Common myeloid progenitor, CD34-positive (primary cell): ENCODE measurements at regions not wholly inside any gene's neighbourhood (a gene's known extent, or its start where the extent isn't known, plus 50 kb on each side); places are given as distances from the start of the nearest gene placed in this dataset.

ENCODE experiments used
- CTCF ChIA-PET: fragments of 350-600 bp; sonication (Branson Sonifier 250); formaldehyde crosslinking; loops from one replicate; lab custom pipeline; 2021; ENCODE audit warnings: antibody characterized with exemption; lab: Charles Lee
- POLR2A ChIA-PET: fragments of 350-600 bp; sonication (Branson Sonifier 250); formaldehyde crosslinking; loops from one replicate; lab custom pipeline; 2021; ENCODE audit warnings: antibody characterized with exemption; lab: Charles Lee
- DNase-seq, 3 donors: peaks; one replicate each; pipeline versions ENCODE4 v3.0.0 to v3.0.0-alpha.2; 2013
- H3K27ac ChIP-seq, 2 experiments: 1 replicate in 1 of 2; 2 replicates in 1 of 2; pipeline ENCODE4 v1.7.0; 2013; ENCODE audit warnings: inconsistent platforms in 2 of 2, low read length in 2 of 2, mild to moderate bottlenecking in 2 of 2, low read depth in 1 of 2, moderate library complexity in 1 of 2; ENCODE audit not compliant: severe bottlenecking in 2 of 2, insufficient read depth in 1 of 2, poor library complexity in 1 of 2
- H3K27me3 ChIP-seq, 5 experiments: replicated peaks in 2 of 5; 1 replicate in 3 of 5; 2 replicates in 2 of 5; pipeline versions ENCODE4 v1.6.1 to v1.7.0; 2013; ENCODE audit warnings: low read length in 4 of 5, mild to moderate bottlenecking in 2 of 5, moderate library complexity in 2 of 5, inconsistent platforms in 1 of 5; ENCODE audit not compliant: insufficient read depth in 5 of 5, control insufficient read depth in 4 of 5
- H3K36me3 ChIP-seq, 4 experiments: 1 replicate in 2 of 4; 2 replicates in 2 of 4; pipeline versions ENCODE4 v1.6.1 to v1.7.0; 2013; ENCODE audit warnings: low read length in 3 of 4, control low read depth in 1 of 4, mild to moderate bottlenecking in 1 of 4; ENCODE audit not compliant: control insufficient read depth in 4 of 4, insufficient read depth in 4 of 4
- H3K4me1 ChIP-seq, 4 experiments: 1 replicate in 3 of 4; 2 replicates in 1 of 4; pipeline versions ENCODE4 v1.6.1 to v1.7.1; 2013; ENCODE audit warnings: low read length in 3 of 4, mild to moderate bottlenecking in 3 of 4, control low read depth in 1 of 4, inconsistent platforms in 1 of 4, moderate library complexity in 1 of 4; ENCODE audit not compliant: control insufficient read depth in 4 of 4, insufficient read depth in 4 of 4; ENCODE audit errors: control extremely low read depth in 1 of 4
- H3K4me3 ChIP-seq, 7 experiments: 1 replicate in 4 of 7; 2 replicates in 3 of 7; pipeline versions ENCODE4 v1.5.1 to v1.7.0; 2013; ENCODE audit warnings: mild to moderate bottlenecking in 7 of 7, low read length in 6 of 7, moderate library complexity in 6 of 7, inconsistent platforms in 2 of 7, low read depth in 2 of 7, control low read depth in 1 of 7; ENCODE audit not compliant: insufficient read depth in 4 of 7, control insufficient read depth in 1 of 7; ENCODE audit errors: extremely low read depth in 1 of 7
- H3K9me3 ChIP-seq, 5 experiments: 1 replicate in 4 of 5; 2 replicates in 1 of 5; pipeline versions ENCODE4 v1.6.1 to v1.7.1; 2013; ENCODE audit warnings: low read length in 4 of 5, mild to moderate bottlenecking in 2 of 5, inconsistent platforms in 1 of 5, low read depth in 1 of 5, moderate library complexity in 1 of 5; ENCODE audit not compliant: control insufficient read depth in 4 of 5, insufficient read depth in 2 of 5; ENCODE audit errors: control extremely low read depth in 1 of 5
- WGBS: methylation state at CpG from one replicate; pipeline ENCODE4 v1.1.5; 2013; ENCODE audit not compliant: insufficient coverage; 5-methylcytosine and 5-hydroxymethylcytosine counted together

GRCh38 chr7:13226385-13226784 is 539.0 kb downstream of the ARL4A start:
- H3K27ac ChIP-seq: no peak overlapping the region
- H3K4me1 ChIP-seq: no peaks in the 10 kb centered on the region

GRCh38 chr7:13231216-13231615 is 543.8 kb downstream of the ARL4A start:
- DNase-seq: no peak
- H3K9me3 ChIP-seq: peaks cover 0 to 3% (median 0%) of the 10 kb centered on the region in 5 experiments
- ChIA-PET CTCF (interaction anchor here (1.0 kb wide), 1 partner anchor 11 kb away, joined by 3 read pairs; no protein-coding TSS in a partner anchor), POLR2A (no interaction called here)
- no peak overlapping the region for H3K4me3 ChIP-seq
- no peaks in the 10 kb centered on the region for H3K27me3 ChIP-seq
- no CpG with 5 or more reads among the region's 4 CpGs for WGBS
- H3K4me1 ChIP-seq: no peaks in the 10 kb centered on the region
- no peak overlapping the region for H3K27ac ChIP-seq
- no peaks in the 10 kb centered on the region for H3K36me3 ChIP-seq

More at GRCh38 chr7:13226385-13226784, 539.0 kb downstream of the ARL4A start:
- Histone ChIP-seq H3K4me3 (no peak overlapping the region), H3K27me3 (no peaks in the 10 kb centered on the region), H3K9me3 (peaks cover 0 to 3% (median 0%) of the 10 kb centered on the region in 5 experiments), H3K36me3 (no peaks in the 10 kb centered on the region)
- CTCF ChIA-PET: no interaction called here
- WGBS: 100% methylated on average over 2 of the region's 4 CpGs
- no peak for DNase-seq
- POLR2A ChIA-PET: no interaction called here

- no peak for DNase-seq
- CTCF ChIA-PET: no interaction called here
- H3K4me1 ChIP-seq: no peaks in the 10 kb centered on the region
Measured at GRCh38 chr7:13235436-13235835, 548.0 kb downstream of the ARL4A start.

GRCh38 chr7:13236026-13236425 is 548.6 kb downstream of the ARL4A start:
- ChIA-PET CTCF (no interaction called here), POLR2A (no interaction called here)
- no peak overlapping the region for H3K27ac ChIP-seq
- H3K27me3 ChIP-seq: no peaks in the 10 kb centered on the region
- no peak for DNase-seq
- WGBS: no CpG with 5 or more reads among the region's 1 CpG
- no peaks in the 10 kb centered on the region for H3K4me1 ChIP-seq
- no peak overlapping the region for H3K4me3 ChIP-seq
- no peaks in the 10 kb centered on the region for H3K36me3 ChIP-seq
- no peaks in the 10 kb centered on the region for H3K9me3 ChIP-seq

More at GRCh38 chr7:13235436-13235835, 548.0 kb downstream of the ARL4A start:
- no peaks in the 10 kb centered on the region for H3K27me3 ChIP-seq
- no peak overlapping the region for H3K27ac ChIP-seq
- no CpG with 5 or more reads among the region's 1 CpG for WGBS
- no peaks in the 10 kb centered on the region for H3K36me3 ChIP-seq
- H3K9me3 ChIP-seq: no peaks in the 10 kb centered on the region
- POLR2A ChIA-PET: no interaction called here
- no peak overlapping the region for H3K4me3 ChIP-seq

DNA sequence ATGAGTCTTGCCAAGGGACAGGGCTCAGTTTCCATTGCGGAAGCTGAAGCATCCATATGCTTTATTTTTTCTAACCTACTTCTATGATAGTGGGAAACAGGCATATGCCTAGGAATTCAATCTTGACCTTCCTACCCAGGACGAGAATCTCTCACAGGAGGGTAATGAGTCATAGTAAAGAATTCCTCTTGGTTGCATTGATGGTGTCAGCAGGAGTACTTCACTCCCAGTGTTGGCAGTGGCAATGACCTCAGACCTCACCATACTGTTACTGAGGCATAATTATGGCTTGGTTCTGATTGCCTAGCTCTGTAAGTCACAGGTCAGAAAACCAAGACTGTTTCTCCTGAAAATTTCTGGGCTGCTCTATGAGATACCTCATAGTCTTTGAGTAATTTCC is 552.9 kb downstream of the ARL4A start:
- ChIA-PET CTCF (no interaction called here), POLR2A (no interaction called here)
- DNase-seq: no peak
- Histone ChIP-seq H3K27ac (no peak overlapping the region), H3K4me1 (no peaks in the 10 kb centered on the region), H3K9me3 (no peaks in the 10 kb centered on the region), H3K27me3 (no peaks in the 10 kb centered on the region), H3K36me3 (no peaks in the 10 kb centered on the region), H3K4me3 (no peak overlapping the region)
- no CpG with 5 or more reads among the region's 2 CpGs for WGBS

- Histone ChIP-seq H3K9me3 (no peaks in the 10 kb centered on the region), H3K27ac (no peak overlapping the region), H3K36me3 (no peaks in the 10 kb centered on the region), H3K4me1 (no peaks in the 10 kb centered on the region), H3K27me3 (no peaks in the 10 kb centered on the region), H3K4me3 (no peak overlapping the region)
- CTCF ChIA-PET: no interaction called here
- no CpG with 5 or more reads among the region's 1 CpG for WGBS
- no peak for DNase-seq
- POLR2A ChIA-PET: no interaction called here
Measured at GRCh38 chr7:13241416-13241815, 554.0 kb downstream of the ARL4A start.

DNA sequence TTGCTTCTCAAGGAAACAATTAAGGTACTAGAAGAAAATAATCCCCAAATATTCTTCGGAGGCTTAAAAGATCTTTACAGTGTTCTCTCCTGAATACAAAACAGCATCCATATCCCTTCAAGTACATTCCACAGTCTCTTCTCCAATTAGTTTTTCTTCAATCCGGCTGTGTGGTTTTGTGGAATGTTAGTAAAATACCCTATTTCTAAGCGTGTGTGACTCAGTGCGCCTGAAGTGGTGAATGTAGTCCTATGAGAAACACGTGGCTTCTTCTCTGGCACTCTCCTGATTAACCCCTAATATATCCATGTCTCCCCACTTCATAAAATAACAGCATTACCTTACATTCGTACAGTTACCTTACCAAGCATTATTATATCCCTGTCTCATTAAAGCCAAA is 570.2 kb downstream of the ARL4A start:
- no peaks in the 10 kb centered on the region for H3K4me1 ChIP-seq
- no peaks in the 10 kb centered on the region for H3K27me3 ChIP-seq
- WGBS: 85% methylated on average over 3 of the region's 6 CpGs
- no peak overlapping the region for H3K4me3 ChIP-seq
- H3K36me3 ChIP-seq: no peaks in the 10 kb centered on the region
- no peaks in the 10 kb centered on the region for H3K9me3 ChIP-seq
- no peak for DNase-seq
- ChIA-PET CTCF (no interaction called here), POLR2A (no interaction called here)
- no peak overlapping the region for H3K27ac ChIP-seq
